GM18907 (cell line): ENCODE measurements at regions not wholly inside any gene's neighbourhood (a gene's known extent, or its start where the extent isn't known, plus 50 kb on each side); places are given as distances from the start of the nearest gene placed in this dataset.
A peak's percentile ranks its signal among the peaks of the same experiment; 100 is the strongest.
"Not testable (repeated sequence)": the region's sequence is repeated elsewhere in the genome, so short reads cannot be mapped to it uniquely, and the experiment has no call there.

ENCODE experiments used
- ATAC-seq: cut with Tn5 transposase; IDR thresholded peaks from one replicate; pipeline ENCODE4 v1.9.1; 2021; ENCODE audit warnings: mild to moderate bottlenecking, moderate library complexity; ENCODE audit not compliant: unreplicated experiment

DNA sequence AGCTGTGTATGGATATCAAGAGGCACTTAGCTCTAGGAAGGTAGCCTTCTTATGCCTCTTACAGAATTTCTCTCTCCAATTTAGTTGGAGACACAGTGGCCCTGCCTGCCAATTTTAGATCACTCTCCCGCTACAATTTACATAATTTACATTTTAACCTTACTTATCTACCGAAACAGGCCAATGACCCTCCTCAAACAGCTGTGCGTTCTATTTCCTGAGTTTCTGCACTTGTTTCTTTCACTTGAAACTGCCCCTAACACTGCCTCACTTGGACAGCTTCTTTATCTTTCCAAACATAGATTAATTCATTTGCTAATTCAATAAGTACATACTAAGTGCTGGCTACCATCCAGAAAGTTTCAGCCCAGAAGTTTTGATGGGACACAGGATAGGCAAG, 52.9 kb upstream of the HDDC2 start:
- peak; percentile 39 for ATAC-seq

DNA sequence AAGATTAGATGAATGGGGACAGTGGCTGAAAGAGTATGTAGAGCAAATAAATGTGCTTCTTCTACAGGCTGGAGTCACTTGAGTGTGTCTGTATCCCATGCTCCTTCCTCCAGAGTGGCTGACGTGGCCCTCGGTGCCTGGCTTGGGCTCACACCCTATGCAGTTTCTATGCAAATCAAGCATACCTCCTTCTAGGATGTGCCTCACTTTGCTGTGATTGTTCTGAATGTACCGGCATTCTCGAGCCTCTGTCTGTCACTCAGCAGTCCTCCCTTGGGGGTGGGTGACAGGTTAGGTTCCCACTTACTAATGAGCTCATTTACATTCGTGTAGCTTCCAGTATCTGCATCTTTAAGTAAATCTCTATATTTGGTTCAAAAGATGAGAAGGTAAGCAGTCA, 55.1 kb upstream of the HDDC2 start:
- ATAC-seq, result peak; percentile 62

DNA sequence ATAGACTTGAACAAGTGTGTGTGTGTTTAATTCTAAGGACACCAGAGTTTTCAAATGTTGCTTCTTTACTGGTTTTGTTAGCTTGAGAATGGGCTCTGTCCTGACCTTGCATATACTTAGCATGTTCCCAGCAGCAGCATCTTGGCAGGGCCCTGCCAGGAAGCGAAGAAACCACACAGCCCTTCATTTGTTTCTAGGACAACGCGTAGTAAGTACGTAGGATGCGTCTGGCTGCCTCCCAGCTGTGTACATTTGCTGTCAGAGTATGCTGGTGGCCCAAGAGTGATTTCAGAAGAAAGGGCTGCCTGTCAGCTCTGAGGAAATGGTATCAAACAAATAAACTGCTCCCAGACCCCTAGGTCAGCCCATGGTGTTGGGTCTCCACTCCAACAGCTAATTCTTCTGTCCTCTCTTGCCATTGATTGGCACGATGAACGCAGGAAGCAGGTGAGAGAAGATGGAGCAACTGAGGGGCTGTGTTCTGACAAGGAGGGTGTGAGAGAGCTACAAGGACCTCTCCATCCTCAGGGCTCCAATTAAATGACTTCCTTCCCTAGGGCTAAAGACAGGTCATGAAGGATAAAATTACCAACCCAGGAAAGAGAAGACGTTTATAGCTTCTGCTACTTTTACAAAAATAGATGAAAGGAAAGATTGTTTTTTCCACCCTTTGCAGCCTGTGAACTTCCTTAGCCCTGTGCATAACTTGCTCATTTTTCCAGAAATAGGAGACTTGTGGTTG, 55.9 kb upstream of the HDDC2 start:
- ATAC-seq, result peak; percentile 68

DNA sequence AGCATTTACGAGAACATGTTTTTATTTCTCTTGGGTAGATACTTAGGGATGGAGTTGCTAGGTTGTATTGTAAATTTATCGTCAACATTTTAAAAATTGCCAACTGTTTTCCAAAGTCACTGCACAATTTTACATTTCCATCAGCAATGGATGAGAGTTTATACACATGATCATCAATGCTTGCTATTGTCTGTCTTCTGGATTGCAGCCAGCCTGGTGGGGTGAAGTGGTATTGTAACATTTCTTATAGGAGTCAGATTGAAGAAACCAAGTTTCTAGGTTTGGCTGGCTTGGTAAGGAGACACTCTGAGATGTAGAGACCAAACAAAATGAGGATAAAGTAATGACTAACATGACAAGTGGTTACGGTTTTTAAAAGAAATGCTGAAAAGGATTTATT, 57.1 kb upstream of the HDDC2 start:
- no peak for ATAC-seq

DNA sequence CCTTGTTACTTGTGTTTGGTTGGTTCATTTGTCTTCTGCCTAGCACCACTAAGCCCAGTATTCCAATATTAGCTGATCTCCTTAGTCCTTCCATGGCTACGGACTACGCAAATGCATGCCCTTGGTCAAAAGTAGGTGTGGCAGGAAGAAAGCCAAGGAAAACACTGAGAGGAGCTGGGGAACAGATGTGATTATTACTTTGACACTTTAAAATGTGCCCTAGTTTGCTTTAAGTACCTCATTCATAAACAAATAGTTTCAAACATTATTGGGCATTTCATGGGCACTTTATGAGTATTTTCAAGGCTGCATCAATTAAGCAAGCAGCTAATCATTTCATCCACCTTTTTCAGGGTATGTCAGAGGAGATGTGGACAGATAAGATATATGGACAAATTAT, 60.1 kb upstream of the HDDC2 start:
- no peak for ATAC-seq

DNA sequence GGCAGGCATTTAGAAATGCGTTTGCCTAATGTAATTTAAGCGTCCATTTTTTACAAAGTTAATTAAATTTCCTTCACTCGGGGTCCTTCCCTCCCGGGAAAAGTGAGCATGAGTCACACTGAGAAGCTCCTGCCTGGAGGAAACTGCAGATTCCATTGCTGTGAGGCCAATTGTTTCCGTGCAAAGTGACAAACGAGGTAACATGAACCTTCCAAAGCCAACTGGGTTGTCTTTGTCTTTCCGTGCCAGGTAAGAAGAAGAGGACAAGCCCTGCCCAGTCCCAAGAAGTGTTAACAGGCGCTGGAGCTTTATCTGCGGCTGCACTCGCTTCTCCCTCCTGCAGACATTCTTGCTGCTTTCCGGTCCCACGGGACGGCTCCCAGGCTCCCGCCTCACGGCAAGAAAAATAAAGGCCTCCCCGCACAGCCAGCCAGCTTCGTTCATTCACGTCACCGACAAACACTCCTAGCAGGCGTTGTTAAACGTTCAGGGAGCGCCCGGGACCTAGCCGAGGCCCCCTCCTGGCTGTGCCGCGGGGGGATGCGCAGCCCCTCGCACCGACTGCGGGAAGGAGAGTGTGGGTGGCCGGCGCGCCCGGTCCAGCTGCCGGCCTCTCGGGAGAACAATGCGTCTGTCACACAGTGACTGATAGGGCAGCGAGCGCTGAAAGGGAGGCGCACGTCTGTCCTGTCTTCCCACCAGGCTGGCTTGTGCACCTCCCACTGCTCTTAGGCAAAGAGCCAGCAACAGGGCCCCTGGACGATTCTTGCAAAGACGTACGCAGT, 61.5 kb upstream of the HDDC2 start:
- no peak for ATAC-seq

DNA sequence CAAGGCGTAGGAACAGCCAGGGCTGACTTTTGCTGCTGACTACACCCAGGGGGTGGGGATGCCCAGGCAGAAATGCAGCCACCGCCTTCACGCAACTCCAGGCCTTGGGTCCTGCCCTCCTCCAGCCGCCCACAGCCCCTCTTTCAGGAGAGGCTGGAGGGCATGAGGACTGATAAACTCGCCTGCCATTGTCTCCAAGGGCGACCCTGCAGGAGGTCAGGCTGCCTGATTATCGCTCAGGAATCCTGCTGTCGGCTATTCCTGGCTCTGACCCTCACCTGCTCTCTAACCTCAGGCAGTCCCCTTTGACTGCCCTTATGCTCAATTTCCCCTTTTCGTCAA, 62.0 kb upstream of the HDDC2 start:
- no peak for ATAC-seq

DNA sequence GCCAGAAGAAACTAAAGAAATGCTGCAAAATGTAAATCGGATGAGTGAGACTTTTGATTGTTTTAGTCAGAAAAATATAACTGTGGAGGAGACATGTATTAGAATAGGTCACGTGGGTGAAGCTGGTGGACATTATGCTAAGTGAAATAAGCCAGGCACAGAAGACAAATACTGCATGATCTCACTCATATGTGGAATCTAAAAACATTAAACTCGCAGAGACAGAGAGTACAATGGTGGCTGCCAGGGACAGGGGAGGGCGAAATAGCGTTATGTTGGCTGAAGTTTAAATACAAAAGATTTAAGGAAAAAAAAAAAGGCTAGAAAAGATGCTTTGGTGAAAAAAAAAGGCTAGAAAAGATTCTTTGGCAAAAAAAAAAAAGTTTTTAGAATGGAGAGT, 63.5 kb upstream of the HDDC2 start:
- no peak for ATAC-seq

DNA sequence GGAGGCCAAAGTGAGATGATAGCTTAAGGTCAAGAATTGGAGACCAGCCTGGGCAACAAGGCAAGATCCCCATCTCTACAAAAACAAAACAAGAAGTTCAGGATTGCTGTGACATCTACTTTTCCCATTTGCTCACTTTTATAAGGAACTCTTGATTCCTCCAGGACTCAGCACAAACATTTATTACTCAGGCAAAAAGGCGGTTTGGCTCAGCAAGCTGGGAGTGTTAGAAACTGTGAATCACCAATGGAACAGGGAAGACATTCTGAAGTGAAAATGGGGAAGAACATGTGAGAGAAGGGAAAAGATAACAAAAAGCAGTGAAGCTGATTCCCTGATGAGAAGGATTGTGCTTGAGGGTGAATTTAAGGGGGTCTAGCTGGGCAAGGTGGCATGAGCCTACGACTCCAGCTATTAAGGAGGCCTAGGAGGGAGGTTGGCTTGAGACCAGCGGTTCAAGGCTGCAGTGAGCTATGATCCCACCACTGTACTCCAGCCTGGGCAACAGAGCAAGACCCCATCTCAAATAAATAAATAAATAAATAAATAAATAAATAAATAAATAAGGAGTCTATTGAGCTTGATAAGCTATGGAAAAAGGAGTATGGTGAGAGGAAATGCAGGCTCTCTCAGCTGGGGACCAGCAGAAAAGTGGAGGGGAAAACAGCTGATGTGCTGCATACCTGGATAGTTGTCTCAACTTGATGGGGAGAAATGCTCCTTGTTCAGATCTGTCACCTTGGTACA, 65.4 kb upstream of the HDDC2 start:
- ATAC-seq, result no peak

DNA sequence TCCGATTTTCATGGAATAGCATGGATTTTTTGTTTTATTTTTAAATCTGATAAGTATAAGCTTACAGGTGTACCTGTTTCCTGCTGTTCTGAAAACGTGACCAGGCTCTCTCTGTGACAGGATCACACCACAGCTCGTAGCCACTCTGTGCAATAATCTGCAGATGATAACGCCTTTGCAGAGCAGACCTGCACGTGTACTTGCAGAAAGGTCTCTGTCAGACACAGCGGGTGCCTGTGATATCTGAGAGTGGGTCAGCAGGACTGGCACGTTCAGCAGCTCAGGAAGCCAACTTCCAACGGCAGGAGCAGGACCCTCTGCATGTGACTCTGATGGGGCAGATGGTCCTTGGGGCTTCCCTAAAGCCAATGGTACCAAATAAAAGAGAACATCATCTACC, 68.6 kb upstream of the HDDC2 start:
- ATAC-seq, result no peak

DNA sequence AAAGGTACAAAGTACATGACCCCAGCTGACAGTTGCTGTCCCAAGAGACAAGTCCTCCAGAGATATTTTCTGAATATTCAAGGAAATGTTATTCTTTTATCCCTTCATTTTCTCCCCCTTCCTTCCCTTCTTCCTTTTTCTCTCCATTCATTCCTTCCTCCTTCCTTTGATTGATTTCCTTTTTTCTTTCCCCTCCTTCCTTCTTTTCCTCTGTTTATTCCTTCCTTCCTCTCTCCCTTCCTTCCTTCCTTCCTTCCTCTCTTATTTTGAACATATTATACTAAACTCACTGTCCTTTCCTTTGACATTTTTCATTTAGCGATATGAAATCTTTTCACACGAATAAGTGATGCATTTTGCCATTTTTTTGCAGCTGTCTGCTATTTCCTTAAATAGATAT, 73.2 kb upstream of the HDDC2 start:
- ATAC-seq, result no peak

DNA sequence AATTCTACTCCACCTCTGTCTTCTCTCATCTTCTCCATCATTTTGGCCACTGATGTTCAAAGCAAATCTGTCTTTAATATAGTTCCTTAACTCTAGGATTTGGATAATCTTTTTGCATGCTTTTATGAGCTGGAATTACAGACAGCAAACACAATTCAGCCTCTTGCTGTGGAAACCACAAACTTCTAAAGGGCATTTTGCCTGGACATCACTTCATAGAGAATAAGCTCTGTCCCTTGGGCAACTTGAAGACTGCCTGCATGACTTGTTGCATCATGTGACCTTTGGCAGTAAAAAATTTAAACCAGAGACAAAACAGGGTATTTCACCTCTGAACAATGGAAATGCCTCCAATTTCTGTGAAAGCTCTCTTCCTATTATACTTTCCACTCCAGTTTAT, 74.1 kb upstream of the HDDC2 start:
- ATAC-seq, result no peak

DNA sequence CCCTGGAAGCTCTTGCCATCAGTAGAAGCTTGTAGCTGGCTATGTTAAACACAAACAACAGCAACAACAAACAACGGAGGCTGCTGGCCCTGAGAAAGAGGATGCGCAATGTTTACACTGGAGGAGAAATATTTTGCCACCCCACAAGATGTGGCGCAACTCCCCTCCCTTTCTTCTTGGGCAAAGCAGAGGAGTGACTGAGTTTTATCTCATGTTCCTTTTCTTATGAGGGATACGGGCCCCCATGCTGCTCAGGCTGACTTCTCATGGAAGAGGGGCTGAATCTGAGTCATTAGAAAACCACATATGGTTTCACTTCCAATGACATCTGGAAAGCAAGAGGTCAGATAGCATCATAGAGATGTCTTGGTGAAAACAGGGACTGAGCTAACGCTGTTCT, 75.9 kb upstream of the HDDC2 start:
- ATAC-seq, result no peak

DNA sequence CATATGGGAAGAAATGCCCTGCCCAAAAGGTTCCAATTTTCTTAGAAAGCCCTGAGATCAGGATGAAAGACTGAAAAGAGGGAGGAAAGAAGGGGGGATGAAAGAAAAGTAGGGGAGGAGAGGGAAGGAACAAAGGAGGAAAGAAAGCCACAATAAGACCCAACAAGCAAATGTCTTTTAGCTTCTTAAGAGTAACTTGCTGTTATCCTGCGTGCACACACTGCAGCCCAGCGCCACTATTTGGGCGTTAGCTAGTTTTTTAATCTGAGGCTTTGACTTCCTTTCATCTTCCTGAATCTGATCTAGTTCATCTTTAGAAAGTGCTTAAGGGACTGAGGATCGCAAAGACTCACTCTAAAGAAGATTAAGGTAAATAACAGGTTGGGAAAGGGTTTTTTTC, 77.4 kb upstream of the HDDC2 start:
- no peak for ATAC-seq

DNA sequence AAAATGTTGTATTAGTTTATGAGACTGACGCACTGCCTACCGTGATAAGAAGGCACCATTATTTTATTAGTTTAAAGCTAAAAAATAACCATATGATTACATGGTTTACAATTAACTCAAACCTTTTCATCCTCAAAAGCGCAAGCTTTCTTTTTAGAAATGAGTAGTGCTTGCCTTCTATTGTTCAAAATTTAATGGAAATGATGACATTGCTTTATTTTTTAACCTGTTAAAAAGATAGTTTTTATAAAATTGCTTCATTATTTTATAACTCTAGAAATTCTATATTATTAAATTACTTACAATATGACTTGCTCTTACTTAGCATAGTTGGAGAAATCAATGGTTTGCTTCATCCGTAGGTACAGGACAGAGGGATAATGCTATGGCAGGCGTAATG, 78.7 kb upstream of the HDDC2 start:
- ATAC-seq, result no peak

DNA sequence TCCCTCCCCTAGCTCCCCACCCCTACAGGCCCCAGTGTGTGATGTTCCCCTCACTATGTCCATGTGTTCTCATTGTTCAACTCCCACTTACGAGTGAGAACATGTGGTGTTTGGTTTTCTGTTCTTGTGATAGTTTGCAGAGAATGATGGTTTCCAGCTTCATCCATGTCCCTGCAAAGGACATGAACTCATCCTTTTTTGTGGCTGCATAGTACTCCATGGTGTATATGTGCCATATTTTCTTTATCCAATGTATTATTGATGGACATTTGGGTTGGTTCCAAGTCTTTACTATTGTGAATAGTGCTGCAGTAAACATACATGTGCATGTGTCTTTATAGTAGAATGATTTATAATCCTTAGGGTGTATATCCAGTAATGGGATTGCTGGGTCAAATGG, 84.6 kb upstream of the HDDC2 start:
- ATAC-seq, result not testable (repeated sequence)

DNA sequence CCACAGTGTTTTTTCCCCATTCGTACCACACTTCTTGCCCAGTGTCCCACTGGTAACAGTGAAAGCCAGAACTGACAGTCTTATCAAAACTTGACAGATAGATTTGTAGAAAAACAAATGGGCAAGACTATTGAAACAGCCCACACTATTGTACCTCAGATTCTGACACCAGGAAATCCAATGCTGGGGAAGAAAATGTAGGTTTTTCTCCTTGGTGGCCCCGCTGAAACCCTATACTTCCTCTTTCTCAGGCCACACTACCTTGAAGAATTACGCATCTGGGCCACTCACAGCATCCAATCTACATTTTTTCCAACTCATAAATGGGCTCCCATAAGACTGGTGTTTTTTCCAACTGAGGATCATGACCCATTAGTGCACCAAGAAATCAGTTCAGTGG, 90.9 kb upstream of the HDDC2 start:
- ATAC-seq, result peak; percentile 71

DNA sequence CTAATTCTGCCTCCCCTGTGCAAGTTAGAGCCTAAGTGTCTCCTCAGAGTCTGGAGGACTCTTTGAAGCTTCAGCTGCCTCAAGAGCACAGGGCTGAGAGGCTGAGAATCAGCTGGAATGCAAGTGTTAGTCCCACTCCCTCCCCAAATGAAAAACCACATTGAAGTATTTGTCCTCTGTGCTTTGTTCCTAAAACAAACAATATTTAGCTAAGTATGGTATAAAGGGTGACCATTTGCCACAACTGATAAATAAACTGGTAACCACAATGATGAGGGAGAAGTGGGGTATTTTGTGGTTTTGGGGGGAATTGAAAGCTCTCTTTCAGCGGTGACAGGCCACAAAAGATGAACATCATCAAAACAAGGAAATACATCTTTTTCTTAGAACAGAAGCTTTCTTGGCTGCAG, 91.7 kb upstream of the HDDC2 start:
- ATAC-seq, result no peak

DNA sequence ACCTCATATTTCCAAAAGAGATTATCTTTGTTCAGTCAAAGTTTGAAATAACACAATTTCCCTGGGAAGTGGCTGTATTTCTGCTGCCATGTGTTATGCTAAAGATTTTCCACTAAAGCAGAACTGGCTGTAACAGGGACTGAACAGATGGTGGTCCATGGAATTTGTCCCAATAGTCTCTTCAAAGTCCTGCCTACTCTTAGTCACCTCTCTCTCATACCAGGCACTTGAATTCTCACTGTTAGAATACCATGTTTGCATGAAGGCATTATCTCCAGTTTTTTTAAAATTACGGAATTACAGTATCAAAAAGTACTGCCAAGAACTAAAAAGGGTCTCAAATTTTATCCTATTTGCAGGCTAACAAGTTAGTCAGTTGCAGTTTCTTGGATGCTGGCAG, 105.0 kb upstream of the HDDC2 start:
- no peak for ATAC-seq

DNA sequence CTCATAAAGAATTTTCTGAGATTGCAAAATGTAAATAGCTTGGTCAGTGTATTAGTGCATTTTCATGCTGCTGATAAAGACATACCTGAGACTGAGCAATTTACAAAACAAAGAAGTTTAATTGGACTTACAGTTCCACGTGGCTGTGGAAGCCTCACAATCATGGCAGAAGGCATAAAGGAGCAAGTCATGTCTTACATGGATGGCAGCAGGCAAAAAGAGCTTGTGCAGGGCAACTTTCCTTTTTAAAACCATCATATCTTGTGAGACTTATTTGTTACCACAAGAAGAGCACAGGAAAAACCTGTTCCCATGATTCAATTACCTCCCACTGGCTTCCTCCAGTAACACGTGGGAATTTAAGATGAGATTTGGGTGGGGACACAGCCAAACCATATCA, 112.7 kb upstream of the HDDC2 start:
- no peak for ATAC-seq

DNA sequence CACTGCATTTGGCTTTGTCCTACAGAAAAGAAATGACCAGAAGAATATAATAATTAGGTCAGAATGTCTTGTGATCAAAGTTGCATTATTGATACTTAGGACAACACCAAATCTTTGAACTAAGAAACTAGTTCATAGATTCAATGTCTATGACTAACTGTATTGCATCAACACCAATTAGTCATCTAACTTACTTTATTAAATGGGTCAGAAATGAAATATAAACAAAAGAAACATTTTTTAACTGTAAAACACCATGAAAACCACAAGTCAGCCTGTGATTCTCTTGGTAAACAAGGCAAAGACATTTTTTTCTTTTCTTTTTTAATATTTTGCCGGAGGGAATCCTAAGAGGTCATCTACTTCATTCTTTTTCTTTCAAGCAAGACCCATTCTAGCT, 114.1 kb upstream of the HDDC2 start:
- ATAC-seq, result no peak

DNA sequence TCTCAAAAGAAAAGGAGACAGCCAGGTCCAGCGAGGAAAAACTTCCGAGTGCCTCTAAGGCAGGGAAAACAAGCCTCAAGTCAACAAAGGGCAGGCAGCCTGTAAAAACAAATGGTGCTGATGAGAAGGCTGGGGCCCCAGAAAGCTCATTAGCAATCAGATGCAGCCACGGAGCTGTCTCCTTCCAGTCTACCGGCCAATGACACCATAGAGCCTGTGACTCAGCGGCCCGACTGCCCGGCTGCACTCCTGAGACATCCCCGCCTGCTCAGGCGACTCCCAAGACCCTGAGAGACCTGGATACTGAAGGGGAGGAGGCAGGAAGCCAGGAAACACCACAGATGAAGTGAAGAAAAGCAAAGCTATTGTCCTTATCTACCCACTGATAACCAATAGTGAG, 120.1 kb upstream of the HDDC2 start:
- ATAC-seq, result no peak
